Trophoblast cell (in vitro differentiated cells and primary cell): ENCODE measurements at regions not wholly inside any gene's neighbourhood (a gene's known extent, or its start where the extent isn't known, plus 50 kb on each side); places are given as distances from the start of the nearest gene placed in this dataset.
"Not testable (repeated sequence)": the region's sequence is repeated elsewhere in the genome, so short reads cannot be mapped to it uniquely, and the experiment has no call there.

Experiments used
- DNase-seq, 2 donors: peaks; one replicate each; pipeline ENCODE4 v3.0.0-alpha.2; 2016
- H2AFZ ChIP-seq: 2 replicates; pipeline ENCODE4 v1.6.1; 2013; ENCODE audit warnings: low read length, moderate library complexity, mild to moderate bottlenecking; ENCODE audit not compliant: insufficient read depth, poor library complexity
- H2AK5ac ChIP-seq: 2 replicates; pipeline ENCODE4 v1.6.1; 2013; ENCODE audit warnings: mild to moderate bottlenecking, low read length
- H2BK120ac ChIP-seq: 2 replicates; pipeline ENCODE4 v1.6.1; 2013; ENCODE audit warnings: low read length, mild to moderate bottlenecking, moderate library complexity; ENCODE audit not compliant: insufficient read depth, poor library complexity
- H2BK12ac ChIP-seq: 2 replicates; pipeline ENCODE4 v1.6.1; 2013; ENCODE audit warnings: mild to moderate bottlenecking, low read length, moderate library complexity
- H2BK5ac ChIP-seq: 2 replicates; pipeline ENCODE4 v1.6.1; 2013; ENCODE audit warnings: low read length, low read depth, moderate library complexity, mild to moderate bottlenecking; ENCODE audit not compliant: poor library complexity
- H3K14ac ChIP-seq: 2 replicates; pipeline ENCODE4 v1.6.1; 2013; ENCODE audit warnings: mild to moderate bottlenecking, low read length
- H3K18ac ChIP-seq: 2 replicates; pipeline ENCODE4 v1.6.1; 2013; ENCODE audit warnings: mild to moderate bottlenecking, low read length
- H3K23ac ChIP-seq: 2 replicates; pipeline ENCODE4 v1.6.1; 2013; ENCODE audit warnings: low read length
- H3K27ac ChIP-seq: 2 replicates; pipeline ENCODE4 v1.5.1; 2013; ENCODE audit warnings: low read depth, mild to moderate bottlenecking, inconsistent platforms, low read length, moderate library complexity
- H3K27me3 ChIP-seq: 2 replicates; pipeline ENCODE4 v1.6.1; 2013; ENCODE audit warnings: inconsistent platforms, mild to moderate bottlenecking, low read length, moderate library complexity; ENCODE audit not compliant: insufficient read depth
- H3K36me3 ChIP-seq, 2 experiments: 1 replicate in 1 of 2; 2 replicates in 1 of 2; pipeline ENCODE4 v1.6.1; 2013; ENCODE audit warnings: low read length in 2 of 2, mild to moderate bottlenecking in 2 of 2, moderate library complexity in 1 of 2; ENCODE audit not compliant: insufficient read depth in 2 of 2, control insufficient read depth in 1 of 2
- H3K4ac ChIP-seq: 2 replicates; pipeline ENCODE4 v1.6.1; 2013; ENCODE audit warnings: low read depth, mild to moderate bottlenecking, low read length, moderate library complexity
- H3K4me1 ChIP-seq, 2 experiments: 1 replicate in 1 of 2; 2 replicates in 1 of 2; pipeline ENCODE4 v1.6.1; 2013; ENCODE audit warnings: low read length in 2 of 2, mild to moderate bottlenecking in 2 of 2, moderate library complexity in 1 of 2; ENCODE audit not compliant: insufficient read depth in 2 of 2, control insufficient read depth in 1 of 2
- H3K4me2 ChIP-seq: 2 replicates; pipeline ENCODE4 v1.6.1; 2013; ENCODE audit warnings: inconsistent platforms, mild to moderate bottlenecking, low read length, moderate library complexity
- H3K4me3 ChIP-seq: 2 replicates; pipeline ENCODE4 v1.5.1; 2013; ENCODE audit warnings: mild to moderate bottlenecking, low read depth, low read length, inconsistent platforms
- H3K79me1 ChIP-seq: one replicate; pipeline ENCODE4 v1.6.1; 2013; ENCODE audit warnings: low read length
- H3K79me2 ChIP-seq: 2 replicates; pipeline ENCODE4 v1.6.1; 2013; ENCODE audit warnings: low read length, mild to moderate bottlenecking; ENCODE audit not compliant: control insufficient read depth, insufficient read depth, poor library complexity
- H3K9ac ChIP-seq: 2 replicates; pipeline ENCODE4 v1.6.1; 2013; ENCODE audit warnings: mild to moderate bottlenecking, low read length
- H3K9me3 ChIP-seq: 2 replicates; pipeline ENCODE4 v1.6.1; 2013; ENCODE audit warnings: low read depth, mild to moderate bottlenecking, control low read depth, inconsistent platforms, low read length; ENCODE audit not compliant: insufficient read depth
- H4K12ac ChIP-seq: 2 replicates; pipeline ENCODE4 v1.6.1; 2013; ENCODE audit warnings: low read depth, mild to moderate bottlenecking, low read length, moderate library complexity
- H4K8ac ChIP-seq: 2 replicates; pipeline ENCODE4 v1.6.1; 2013; ENCODE audit warnings: low read depth, mild to moderate bottlenecking, low read length, moderate library complexity
- H4K91ac ChIP-seq: one replicate; pipeline ENCODE4 v1.6.1; 2013; ENCODE audit warnings: low read depth, mild to moderate bottlenecking, low read length, moderate library complexity
- WGBS: extraction: QIAGEN DNeasy Blood & Tissue Kit; methylation state at CpG from one replicate; pipeline ENCODE4 v1.1.7; 2013; ENCODE audit warnings: missing lambda C conversion rate; ENCODE audit not compliant: insufficient read length, insufficient coverage; ENCODE audit errors: extremely low coverage; 5-methylcytosine and 5-hydroxymethylcytosine counted together

DNA sequence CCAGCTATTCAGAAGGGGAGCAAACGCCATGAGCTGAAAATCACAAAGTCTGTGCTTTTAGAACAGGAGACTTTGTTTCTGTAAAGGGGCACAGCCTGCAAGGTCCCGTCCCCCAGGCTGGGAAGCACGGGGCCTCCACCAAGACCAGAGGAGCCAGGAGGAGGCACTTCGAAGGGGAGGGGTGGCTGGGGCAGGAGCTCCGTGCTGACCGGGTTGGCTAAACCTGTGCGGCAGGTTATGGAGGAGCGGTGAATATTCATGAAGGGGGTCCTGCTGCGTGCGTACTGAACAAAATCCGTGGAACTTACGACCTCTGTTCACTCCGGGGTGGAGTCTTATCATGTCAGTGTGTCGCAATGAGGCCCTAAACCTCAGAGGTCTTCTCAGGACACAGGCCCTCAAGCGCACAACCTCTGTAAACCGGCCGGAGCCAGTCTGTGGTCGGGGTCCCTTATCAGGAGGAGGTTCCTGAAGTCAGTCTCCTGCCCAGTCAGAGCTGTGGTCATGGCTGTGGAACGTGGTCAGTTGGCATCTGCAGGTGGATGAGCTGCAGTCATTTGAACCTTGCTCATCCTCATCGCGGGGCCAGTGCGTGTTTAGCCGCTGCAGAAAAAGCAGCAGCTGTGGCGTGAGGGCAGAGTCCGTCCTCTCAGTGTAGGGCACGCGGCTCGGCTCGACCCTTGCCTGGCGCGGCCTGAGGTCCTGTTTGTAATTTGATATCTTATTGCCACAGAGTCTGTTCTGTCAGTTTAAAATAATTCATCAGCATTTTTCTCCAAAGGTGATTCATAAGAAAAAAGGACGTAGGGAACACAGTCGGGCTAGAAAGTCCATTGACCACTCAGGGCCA, 5507.7 kb upstream of the TPTE start:
- H3K4me1 ChIP-seq, H2BK12ac ChIP-seq, H3K9ac ChIP-seq, H3K18ac ChIP-seq, H3K4me3 ChIP-seq, H3K23ac ChIP-seq, H3K36me3 ChIP-seq, H2BK5ac ChIP-seq, H3K4me2 ChIP-seq, DNase-seq, H4K8ac ChIP-seq, H3K27ac ChIP-seq, H3K9me3 ChIP-seq, H3K27me3 ChIP-seq, H2AFZ ChIP-seq, H3K79me2 ChIP-seq, H3K4ac ChIP-seq, H3K14ac ChIP-seq, H4K91ac ChIP-seq, H4K12ac ChIP-seq, H2BK120ac ChIP-seq, H3K79me1 ChIP-seq, H2AK5ac ChIP-seq: not testable (repeated sequence)
- WGBS: no CpG with 5 or more reads among the region's 33 CpGs

DNA sequence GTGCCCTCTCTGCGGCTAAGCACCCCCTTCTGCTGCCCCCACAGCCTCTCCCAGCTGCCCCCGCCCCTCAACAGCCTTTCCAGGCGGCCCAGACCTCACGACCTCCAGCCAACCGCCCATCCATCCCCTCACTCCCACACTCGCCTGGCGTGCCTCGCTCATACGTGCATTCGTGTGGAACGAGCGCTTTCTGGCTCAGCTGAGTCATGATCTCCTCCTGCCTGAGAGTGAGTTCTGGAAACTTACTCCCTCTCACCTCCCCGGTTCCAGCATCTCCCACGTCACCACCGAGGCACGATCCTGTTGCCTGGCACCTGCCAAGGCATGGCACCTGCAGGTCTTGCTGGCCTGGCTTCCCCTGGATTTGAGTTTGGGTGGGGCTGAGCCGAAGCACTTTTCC, 5506.2 kb upstream of the TPTE start:
- not testable (repeated sequence) for H3K18ac ChIP-seq, H3K23ac ChIP-seq, H2AFZ ChIP-seq, H4K91ac ChIP-seq, H3K79me2 ChIP-seq, H3K27ac ChIP-seq, H4K8ac ChIP-seq, H3K79me1 ChIP-seq, H3K4me1 ChIP-seq, H2BK12ac ChIP-seq, H3K4me3 ChIP-seq, H3K14ac ChIP-seq, H3K4ac ChIP-seq, H3K36me3 ChIP-seq, H3K27me3 ChIP-seq, H3K9ac ChIP-seq, H2BK5ac ChIP-seq, H4K12ac ChIP-seq, H2BK120ac ChIP-seq, H2AK5ac ChIP-seq, H3K4me2 ChIP-seq, DNase-seq, H3K9me3 ChIP-seq
- WGBS: no CpG with 5 or more reads among the region's 17 CpGs

DNA sequence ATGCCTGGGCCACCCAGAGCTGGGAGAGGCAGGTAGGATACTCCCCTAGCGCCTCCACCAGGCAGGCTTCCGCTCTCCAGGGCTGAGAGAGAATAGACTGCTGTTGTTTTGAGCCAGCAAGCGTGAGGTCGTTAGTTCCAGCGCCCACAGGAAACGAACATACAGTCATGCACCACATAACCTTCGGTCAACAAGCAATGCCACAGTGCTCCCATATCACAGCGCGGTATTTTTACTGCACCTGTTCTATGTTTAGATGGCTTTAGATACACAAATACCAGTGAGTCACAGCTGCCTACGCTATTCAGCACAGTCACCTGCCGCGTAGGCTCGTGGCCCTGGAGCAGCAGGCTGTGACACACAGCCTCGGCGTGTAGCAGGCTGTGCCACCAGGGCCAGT, 5502.3 kb upstream of the TPTE start:
- not testable (repeated sequence) for H3K4me1 ChIP-seq, H2BK12ac ChIP-seq, H3K4me3 ChIP-seq, H3K27ac ChIP-seq, H3K9me3 ChIP-seq, H4K8ac ChIP-seq, H3K36me3 ChIP-seq, H2BK120ac ChIP-seq, H4K91ac ChIP-seq, H3K14ac ChIP-seq, H3K9ac ChIP-seq, H2BK5ac ChIP-seq, H4K12ac ChIP-seq, H2AK5ac ChIP-seq, H3K23ac ChIP-seq, DNase-seq, H3K4me2 ChIP-seq, H3K79me2 ChIP-seq, H3K18ac ChIP-seq, H3K79me1 ChIP-seq, H3K27me3 ChIP-seq, H2AFZ ChIP-seq, H3K4ac ChIP-seq
- WGBS: no CpG with 5 or more reads among the region's 15 CpGs

DNA sequence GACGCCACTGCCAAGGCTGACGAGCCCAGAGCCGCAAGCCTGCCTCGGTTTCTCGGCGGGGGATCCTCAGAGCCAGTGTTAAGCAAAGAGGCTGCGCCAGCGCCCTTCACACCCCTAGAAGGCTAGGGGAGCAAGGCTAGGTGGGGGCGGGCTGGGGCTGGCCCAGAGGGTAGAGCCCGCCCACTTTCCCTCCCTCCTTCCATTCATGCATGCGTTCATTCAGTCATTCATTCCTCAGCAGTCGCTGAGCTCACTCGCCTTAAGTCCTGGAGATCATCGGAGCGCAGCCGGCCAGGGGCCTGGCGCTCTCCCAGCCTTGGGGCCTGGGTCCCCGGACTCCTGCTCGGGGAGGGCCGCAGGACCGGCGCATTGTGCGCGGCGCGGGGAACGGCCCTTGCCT, 5499.6 kb upstream of the TPTE start:
- H3K27me3 ChIP-seq, H3K36me3 ChIP-seq, H3K79me1 ChIP-seq, H3K4me1 ChIP-seq, H2BK5ac ChIP-seq, H4K12ac ChIP-seq, H3K18ac ChIP-seq, H3K27ac ChIP-seq, H4K8ac ChIP-seq, H3K14ac ChIP-seq, H2BK12ac ChIP-seq, H2AK5ac ChIP-seq, H3K4ac ChIP-seq, H4K91ac ChIP-seq, H3K9ac ChIP-seq, H3K23ac ChIP-seq, H2AFZ ChIP-seq, H3K4me3 ChIP-seq, H3K9me3 ChIP-seq, H3K4me2 ChIP-seq, H3K79me2 ChIP-seq, H2BK120ac ChIP-seq, DNase-seq: not testable (repeated sequence)
- WGBS: no CpG with 5 or more reads among the region's 27 CpGs
